Naive B cell (primary cell): ENCODE measurements at regions not wholly inside any gene's neighbourhood (a gene's known extent, or its start where the extent isn't known, plus 50 kb on each side); places are given as distances from the start of the nearest gene placed in this dataset.

Source experiments
- ATAC-seq, 2 donors: fragments of 150-1000 bp; cut with Tn5 transposase; 2 replicates each; pipeline ENCODE4 v1.10.0; 2021; ENCODE audit warnings: low read depth in 2 of 2, mild to moderate bottlenecking in 2 of 2, moderate library complexity in 2 of 2
- DNase-seq: peaks from one replicate; pipeline ENCODE4 v3.0.0; 2022
- H3K27ac Mint-ChIP-seq, 6 donors: one replicate each; pipeline ENCODE4 v1.8.0; 2020 to 2022; ENCODE audit warnings: mild to moderate bottlenecking in 6 of 6, mixed read lengths in 6 of 6, moderate library complexity in 5 of 6, inconsistent platforms in 2 of 6
- H3K27me3 Mint-ChIP-seq, 3 donors: one replicate each; pipeline ENCODE4 v1.8.0; 2021 to 2022; ENCODE audit warnings: mixed read lengths in 3 of 3, mild to moderate bottlenecking in 1 of 3
- H3K36me3 Mint-ChIP-seq, 2 donors: one replicate each; pipeline ENCODE4 v1.8.0; 2020 to 2022; ENCODE audit warnings: mixed read lengths in 2 of 2, inconsistent platforms in 1 of 2, mild to moderate bottlenecking in 1 of 2
- H3K4me1 Mint-ChIP-seq, 3 donors: one replicate each; pipeline ENCODE4 v1.8.0; 2020 to 2022; ENCODE audit warnings: mixed read lengths in 3 of 3, inconsistent platforms in 1 of 3, mild to moderate bottlenecking in 1 of 3, moderate library complexity in 1 of 3
- H3K4me3 Mint-ChIP-seq, 8 donors: one replicate each; pipeline ENCODE4 v1.8.0; 2020 to 2022; ENCODE audit warnings: mild to moderate bottlenecking in 8 of 8, mixed read lengths in 8 of 8, moderate library complexity in 8 of 8, inconsistent platforms in 2 of 8
- H3K9me3 Mint-ChIP-seq, 7 donors: one replicate each; pipeline ENCODE4 v1.8.0; 2020 to 2022; ENCODE audit warnings: mixed read lengths in 7 of 7, mild to moderate bottlenecking in 5 of 7, inconsistent platforms in 2 of 7, moderate library complexity in 1 of 7

DNA sequence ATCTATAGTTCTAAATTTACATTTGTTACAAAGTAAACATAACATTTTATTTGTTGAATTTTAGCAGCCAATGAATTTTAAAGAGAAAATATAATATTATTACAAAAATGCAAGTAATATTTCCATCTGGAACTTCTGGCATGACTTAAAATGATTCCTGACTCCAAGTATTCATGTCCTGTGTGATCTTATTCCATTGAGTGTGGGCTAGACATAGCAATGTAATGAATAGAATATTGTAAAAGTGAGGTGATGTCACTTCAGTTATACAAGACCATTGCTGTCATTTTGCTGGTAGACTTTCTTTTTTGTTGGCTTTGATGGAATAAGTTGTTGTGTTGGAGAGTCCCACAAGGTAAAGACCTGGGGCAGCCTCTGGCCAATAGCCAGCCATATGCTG lies 912.2 kb upstream of the PIK3C3 start:
- H3K27ac Mint-ChIP-seq: no peak overlapping the region
- no peaks in the 10 kb centered on the region for H3K36me3 Mint-ChIP-seq
- DNase-seq (no peak), ATAC-seq (no peak)
- no peaks in the 10 kb centered on the region for H3K4me1 Mint-ChIP-seq
- no peak overlapping the region for H3K4me3 Mint-ChIP-seq
- no peaks in the 10 kb centered on the region for H3K27me3 Mint-ChIP-seq
- peaks cover 1 to 6% (median 4%) of the 10 kb centered on the region in 7 donors for H3K9me3 Mint-ChIP-seq

GRCh38 chr18:41038071-41038470 lies 917.0 kb upstream of the PIK3C3 start:
- no peak for DNase-seq
- ATAC-seq: no peak
- no peak overlapping the region for H3K27ac Mint-ChIP-seq
- H3K36me3 Mint-ChIP-seq: no peaks in the 10 kb centered on the region
- no peaks in the 10 kb centered on the region for H3K4me1 Mint-ChIP-seq
- H3K4me3 Mint-ChIP-seq: no peak overlapping the region
- peaks cover 0 to 6% (median 2%) of the 10 kb centered on the region in 7 donors for H3K9me3 Mint-ChIP-seq
- H3K27me3 Mint-ChIP-seq: no peaks in the 10 kb centered on the region

DNA sequence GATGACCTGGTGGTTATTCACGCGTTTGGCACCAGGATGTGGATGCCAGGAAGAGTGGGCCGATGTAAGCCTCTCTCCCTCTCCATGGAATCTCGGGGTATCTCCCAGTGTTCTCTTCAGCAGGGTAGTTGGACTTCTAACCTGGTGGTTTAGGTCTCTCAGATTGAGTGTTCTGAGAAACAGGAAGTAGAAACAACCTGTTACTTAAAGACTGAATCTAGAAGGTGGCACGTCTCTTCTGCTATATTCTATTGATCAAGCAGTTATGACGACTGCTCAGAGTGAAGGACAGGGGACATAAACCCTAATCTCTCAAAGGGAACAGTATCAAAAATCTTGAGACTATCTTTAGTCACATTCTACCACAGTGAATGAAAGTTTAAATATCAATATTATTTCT lies 918.7 kb upstream of the PIK3C3 start:
- no peak for DNase-seq
- Mint-ChIP-seq H3K36me3 (no peaks in the 10 kb centered on the region), H3K4me1 (no peaks in the 10 kb centered on the region), H3K27ac (no peak overlapping the region), H3K9me3 (peaks cover 0 to 8% (median 2%) of the 10 kb centered on the region in 7 donors), H3K4me3 (no peak overlapping the region), H3K27me3 (no peaks in the 10 kb centered on the region)
- no peak for ATAC-seq

GRCh38 chr18:41034413-41034812 lies 920.6 kb upstream of the PIK3C3 start:
- DNase-seq (no peak), ATAC-seq (no peak)
- no peak overlapping the region for H3K4me3 Mint-ChIP-seq
- no peaks in the 10 kb centered on the region for H3K36me3 Mint-ChIP-seq
- no peak overlapping the region for H3K27ac Mint-ChIP-seq
- no peaks in the 10 kb centered on the region for H3K4me1 Mint-ChIP-seq
- no peaks in the 10 kb centered on the region for H3K27me3 Mint-ChIP-seq
- H3K9me3 Mint-ChIP-seq: peaks cover 0 to 8% (median 2%) of the 10 kb centered on the region in 7 donors

DNA sequence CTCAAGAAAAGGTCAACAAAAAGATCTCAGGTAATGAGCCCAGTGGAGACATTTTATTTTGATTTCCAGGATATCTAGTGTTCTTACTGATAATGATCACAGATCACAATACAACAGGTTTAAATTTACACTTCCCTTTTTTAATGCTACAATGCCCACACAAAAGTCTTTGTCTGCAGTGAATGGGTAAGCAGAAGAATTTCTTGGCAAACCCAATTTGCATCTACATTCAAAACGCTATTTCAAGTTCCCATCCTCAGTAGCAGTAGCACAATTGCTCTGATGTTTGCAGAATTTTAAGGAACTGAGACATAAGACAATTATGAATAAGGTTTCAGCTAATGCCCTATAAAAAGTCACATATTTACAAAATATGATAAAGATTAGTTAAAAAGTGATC lies 929.4 kb upstream of the PIK3C3 start:
- Mint-ChIP-seq H3K27me3 (no peaks in the 10 kb centered on the region), H3K4me3 (no peak overlapping the region), H3K4me1 (no peaks in the 10 kb centered on the region), H3K36me3 (no peaks in the 10 kb centered on the region), H3K27ac (no peak overlapping the region), H3K9me3 (peaks cover 0 to 6% (median 1%) of the 10 kb centered on the region in 7 donors)
- DNase-seq (no peak), ATAC-seq (no peak)

DNA sequence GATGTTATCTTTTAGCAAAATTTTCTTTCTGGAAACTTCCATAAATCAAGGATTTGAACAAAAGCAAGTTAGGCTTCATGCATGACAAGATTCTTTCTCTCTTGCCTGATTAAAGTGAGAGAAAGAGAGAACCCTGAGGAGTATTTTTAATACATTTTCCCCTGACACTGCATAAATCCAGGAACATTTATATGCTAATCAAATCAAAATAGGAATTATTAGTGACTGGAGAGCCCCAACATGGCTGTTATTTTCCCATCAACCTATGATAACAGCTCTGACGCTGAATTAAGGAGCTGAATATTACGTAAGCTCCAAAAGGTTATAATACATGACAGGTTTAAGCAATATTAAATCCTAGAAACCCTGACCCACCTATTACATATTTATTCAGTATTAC lies 930.2 kb upstream of the PIK3C3 start:
- ATAC-seq: no peak
- H3K27ac Mint-ChIP-seq: no peak overlapping the region

DNA sequence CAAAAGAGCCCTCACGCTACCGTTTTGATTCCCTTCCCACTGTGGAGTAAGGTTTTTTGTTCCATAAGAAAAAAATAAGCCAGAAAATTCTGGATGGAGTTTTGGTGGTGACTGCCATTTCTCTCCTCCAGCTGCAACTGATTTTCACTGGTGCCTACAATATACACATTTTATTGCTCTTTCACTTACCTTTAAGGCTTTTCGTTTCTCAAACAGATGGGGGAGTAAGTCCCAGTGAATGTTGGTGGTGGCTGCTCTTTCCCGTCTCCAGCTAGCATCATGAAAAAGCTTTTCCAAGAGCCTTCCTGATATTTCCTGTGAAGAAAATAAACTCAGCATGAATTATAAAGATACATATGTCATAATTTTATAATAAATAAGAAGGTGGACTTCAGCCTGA lies 932.5 kb upstream of the PIK3C3 start:
- Mint-ChIP-seq H3K27ac (no peak overlapping the region), H3K4me1 (no peaks in the 10 kb centered on the region), H3K4me3 (no peak overlapping the region), H3K27me3 (no peaks in the 10 kb centered on the region), H3K36me3 (no peaks in the 10 kb centered on the region), H3K9me3 (peaks cover 0 to 6% (median 0%) of the 10 kb centered on the region in 7 donors)
- ATAC-seq: no peak
- DNase-seq: no peak

More for the DNA sequence above, 930.2 kb upstream of the PIK3C3 start:
- H3K36me3 Mint-ChIP-seq: no peaks in the 10 kb centered on the region
- no peaks in the 10 kb centered on the region for H3K27me3 Mint-ChIP-seq
- no peak overlapping the region for H3K4me3 Mint-ChIP-seq
- H3K4me1 Mint-ChIP-seq: no peaks in the 10 kb centered on the region
- peaks cover 0 to 6% (median 0%) of the 10 kb centered on the region in 7 donors for H3K9me3 Mint-ChIP-seq
- DNase-seq: no peak

DNA sequence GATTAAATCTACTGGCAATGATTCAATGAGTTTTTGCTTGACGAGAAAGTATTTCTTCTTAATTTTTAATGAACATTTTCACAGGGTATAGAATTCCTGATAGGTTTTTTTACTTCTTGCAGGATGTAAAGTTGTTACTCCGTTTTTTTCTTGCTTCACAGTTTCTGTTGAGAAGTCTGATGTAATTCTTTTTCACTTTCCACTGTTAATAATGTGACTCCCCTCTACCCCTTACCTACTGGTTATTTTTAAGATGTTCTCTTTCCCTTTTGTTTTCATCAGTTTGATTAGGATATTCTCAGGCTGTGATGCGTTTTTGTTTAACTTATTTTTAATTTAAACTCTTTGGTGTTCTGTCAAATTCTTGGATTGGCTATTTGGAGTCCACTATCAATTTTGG lies 933.9 kb upstream of the PIK3C3 start:
- Mint-ChIP-seq H3K4me1 (no peaks in the 10 kb centered on the region), H3K4me3 (no peak overlapping the region), H3K36me3 (no peaks in the 10 kb centered on the region), H3K27ac (no peak overlapping the region), H3K27me3 (no peaks in the 10 kb centered on the region), H3K9me3 (peaks cover 0 to 6% (median 0%) of the 10 kb centered on the region in 7 donors)
- ATAC-seq: no peak
- DNase-seq: no peak

- Mint-ChIP-seq H3K36me3 (no peaks in the 10 kb centered on the region), H3K9me3 (peaks cover 0 to 8% (median 2%) of the 10 kb centered on the region in 7 donors), H3K27me3 (no peaks in the 10 kb centered on the region), H3K4me3 (no peak overlapping the region), H3K27ac (no peak overlapping the region), H3K4me1 (no peaks in the 10 kb centered on the region)
- ATAC-seq (no peak), DNase-seq (no peak)
Observed at GRCh38 chr18:41012194-41012593, 942.8 kb upstream of the PIK3C3 start.

- H3K27ac Mint-ChIP-seq: no peak overlapping the region
- peaks cover 0 to 3% (median 0%) of the 10 kb centered on the region in 7 donors for H3K9me3 Mint-ChIP-seq
- no peak for ATAC-seq
- H3K36me3 Mint-ChIP-seq: no peaks in the 10 kb centered on the region
- H3K4me3 Mint-ChIP-seq: no peak overlapping the region
- no peaks in the 10 kb centered on the region for H3K4me1 Mint-ChIP-seq
- H3K27me3 Mint-ChIP-seq: no peaks in the 10 kb centered on the region
- no peak for DNase-seq
Observed at GRCh38 chr18:41009926-41010325, 945.1 kb upstream of the PIK3C3 start.

GRCh38 chr18:41004324-41004723 lies 950.7 kb upstream of the PIK3C3 start:
- Mint-ChIP-seq H3K27ac (no peak overlapping the region), H3K4me1 (no peaks in the 10 kb centered on the region), H3K36me3 (no peaks in the 10 kb centered on the region), H3K9me3 (no peaks in the 10 kb centered on the region), H3K27me3 (no peaks in the 10 kb centered on the region), H3K4me3 (no peak overlapping the region)
- no peak for DNase-seq
- no peak for ATAC-seq

- no peak for ATAC-seq
- H3K27ac Mint-ChIP-seq: no peak overlapping the region
- no peaks in the 10 kb centered on the region for H3K27me3 Mint-ChIP-seq
- H3K4me3 Mint-ChIP-seq: no peak overlapping the region
- no peaks in the 10 kb centered on the region for H3K36me3 Mint-ChIP-seq
- H3K9me3 Mint-ChIP-seq: peaks cover 0 to 6% (median 2%) of the 10 kb centered on the region in 7 donors
- no peak for DNase-seq
- H3K4me1 Mint-ChIP-seq: no peaks in the 10 kb centered on the region
Observed at GRCh38 chr18:40995529-40995928, 959.5 kb upstream of the PIK3C3 start.

- Mint-ChIP-seq H3K9me3 (peaks cover 0 to 5% (median 2%) of the 10 kb centered on the region in 7 donors), H3K4me1 (no peaks in the 10 kb centered on the region), H3K27me3 (no peaks in the 10 kb centered on the region), H3K27ac (no peak overlapping the region), H3K4me3 (no peak overlapping the region), H3K36me3 (no peaks in the 10 kb centered on the region)
- DNase-seq: no peak
- ATAC-seq: no peak
Observed at GRCh38 chr18:40993363-40993762, 961.7 kb upstream of the PIK3C3 start.

GRCh38 chr18:40987581-40987980 lies 967.5 kb upstream of the PIK3C3 start:
- no peak for ATAC-seq
- DNase-seq: no peak
- no peaks in the 10 kb centered on the region for H3K27me3 Mint-ChIP-seq
- no peaks in the 10 kb centered on the region for H3K4me1 Mint-ChIP-seq
- H3K36me3 Mint-ChIP-seq: no peaks in the 10 kb centered on the region
- no peak overlapping the region for H3K4me3 Mint-ChIP-seq
- H3K27ac Mint-ChIP-seq: no peak overlapping the region
- H3K9me3 Mint-ChIP-seq: peaks cover 0 to 6% (median 0%) of the 10 kb centered on the region in 7 donors

GRCh38 chr18:40985436-40985835 lies 969.6 kb upstream of the PIK3C3 start:
- DNase-seq (no peak), ATAC-seq (no peak)
- Mint-ChIP-seq H3K36me3 (no peaks in the 10 kb centered on the region), H3K4me3 (no peak overlapping the region), H3K27me3 (no peaks in the 10 kb centered on the region), H3K27ac (no peak overlapping the region), H3K4me1 (no peaks in the 10 kb centered on the region), H3K9me3 (peaks cover 0 to 6% (median 0%) of the 10 kb centered on the region in 7 donors)
